HEK293 (cell line): ENCODE measurements at regions not wholly inside any gene's neighbourhood (a gene's known extent, or its start where the extent isn't known, plus 50 kb on each side); places are given as distances from the start of the nearest gene placed in this dataset.

Experiments used
- CTCF ChIA-PET: fragments of 350-600 bp; formaldehyde crosslinking; extraction: SDS; loops from one replicate; lab custom pipeline; 2021; ENCODE audit warnings: antibody characterized with exemption; lab: Yijun Ruan, JAX
- POLR2A ChIA-PET: fragments of 300-600 bp; formaldehyde crosslinking; extraction: SDS; loops from one replicate; lab custom pipeline; 2020; ENCODE audit warnings: antibody characterized with exemption, inconsistent platforms; lab: Yijun Ruan, JAX
- H3K27ac ChIP-seq: fragments of 200-500 bp; sonication (Bioruptor generic); 2 replicates; pipeline ENCODE4 v1.5.1; 2014; ENCODE audit warnings: low read depth, low read length, control low read depth, inconsistent platforms; ENCODE audit errors: extremely low read depth
- H3K36me3 ChIP-seq, 2 experiments: fragments of 200-500 bp in 1 of 2; sonication (Bioruptor generic) in 1 of 2; 1 replicate in 1 of 2; 2 replicates in 1 of 2; pipeline ENCODE4 v1.5.1; 2014 to 2017; ENCODE audit warnings: inconsistent platforms in 2 of 2, low read length in 2 of 2; ENCODE audit not compliant: control insufficient read depth in 2 of 2, insufficient read depth in 1 of 2
- H3K4me1 ChIP-seq: fragments of 200-500 bp; sonication (Bioruptor generic); 2 replicates; pipeline ENCODE4 v1.5.1; 2014; ENCODE audit warnings: mild to moderate bottlenecking, low read length, inconsistent platforms; ENCODE audit not compliant: control insufficient read depth, insufficient read depth
- H3K4me3 ChIP-seq: 2 replicates; pipeline ENCODE4 v1.5.1; 2011; ENCODE audit warnings: low read depth, mild to moderate bottlenecking, control low read depth, low read length, moderate library complexity
- H3K9me3 ChIP-seq: fragments of 200-500 bp; sonication (Bioruptor generic); 2 replicates; pipeline ENCODE4 v1.5.1; 2014; ENCODE audit warnings: low read depth, low read length, inconsistent platforms; ENCODE audit not compliant: control insufficient read depth, insufficient read depth
- HOXA7 ChIP-seq: sonication (generic); formaldehyde crosslinking; IDR thresholded peaks from 2 replicates; pipeline ENCODE4 v1.8.1; 2022; ENCODE audit warnings: missing genetic modification reagents, borderline replicate concordance
- IKZF3 ChIP-seq: fragments of 450-650 bp; IDR thresholded peaks from 2 replicates; pipeline ENCODE4 v1.5.0; 2018; ENCODE audit warnings: missing biosample characterization, mild to moderate bottlenecking, missing genetic modification characterization, moderate library complexity
- PRDM1 ChIP-seq: fragments of 450-650 bp; formaldehyde crosslinking; IDR thresholded peaks from 2 replicates; pipeline ENCODE4; 2016; ENCODE audit warnings: missing biosample characterization, missing genetic modification characterization
- SP7 ChIP-seq: fragments of 450-650 bp; formaldehyde crosslinking; IDR thresholded peaks from 2 replicates; pipeline ENCODE4 v1.5.1; 2016; ENCODE audit warnings: missing biosample characterization, missing genetic modification characterization
- ZBTB7A ChIP-seq: fragments of 450-650 bp; formaldehyde crosslinking; IDR thresholded peaks from 2 replicates; pipeline ENCODE4 v1.5.1; 2016; ENCODE audit warnings: low read depth, missing biosample characterization, missing genetic modification characterization
- ZFP69B ChIP-seq: fragments of 450-650 bp; formaldehyde crosslinking; IDR thresholded peaks from 2 replicates; pipeline ENCODE4 v1.5.1; 2016; ENCODE audit warnings: missing biosample characterization, missing genetic modification characterization
- ZNF10 ChIP-seq: fragments of 450-650 bp; formaldehyde crosslinking; IDR thresholded peaks from 2 replicates; pipeline ENCODE4 v1.5.1; 2017; ENCODE audit warnings: missing biosample characterization, missing genetic modification characterization
- ZNF133 ChIP-seq: fragments of 450-650 bp; formaldehyde crosslinking; IDR thresholded peaks from 2 replicates; pipeline ENCODE4 v1.5.1; 2016; ENCODE audit warnings: missing biosample characterization, missing genetic modification characterization
- ZNF184 ChIP-seq: fragments of 450-650 bp; IDR thresholded peaks from 2 replicates; pipeline ENCODE4 v1.5.1; 2018; ENCODE audit warnings: missing biosample characterization, mild to moderate bottlenecking, missing genetic modification characterization
- ZNF24 ChIP-seq: fragments of 450-650 bp; formaldehyde crosslinking; IDR thresholded peaks from 2 replicates; pipeline ENCODE4 v1.5.1; 2016; ENCODE audit warnings: missing biosample characterization, missing genetic modification characterization
- ZNF426 ChIP-seq: fragments of 450-650 bp; formaldehyde crosslinking; IDR thresholded peaks from 2 replicates; pipeline ENCODE4 v1.5.1; 2017; ENCODE audit warnings: missing biosample characterization, missing genetic modification characterization, mild to moderate bottlenecking, inconsistent platforms, moderate library complexity
- ZNF544 ChIP-seq: fragments of 450-650 bp; formaldehyde crosslinking; IDR thresholded peaks from 2 replicates; pipeline ENCODE4 v1.5.0; 2017; ENCODE audit warnings: missing biosample characterization, missing genetic modification characterization
- ZNF585B ChIP-seq: fragments of 450-650 bp; formaldehyde crosslinking; IDR thresholded peaks from 2 replicates; pipeline ENCODE4 v1.5.1; 2016; ENCODE audit warnings: missing biosample characterization, missing genetic modification characterization
- ZNF621 ChIP-seq: fragments of 450-650 bp; formaldehyde crosslinking; IDR thresholded peaks from 2 replicates; pipeline ENCODE4 v1.5.1; 2017; ENCODE audit warnings: missing biosample characterization, missing genetic modification characterization
- ZNF768 ChIP-seq: fragments of 450-650 bp; formaldehyde crosslinking; IDR thresholded peaks from 2 replicates; pipeline ENCODE4 v1.5.1; 2018; ENCODE audit warnings: missing biosample characterization, mild to moderate bottlenecking, missing genetic modification characterization
- ZNF792 ChIP-seq: fragments of 450-650 bp; formaldehyde crosslinking; IDR thresholded peaks from 2 replicates; pipeline ENCODE4 v1.5.1; 2016; ENCODE audit warnings: missing biosample characterization, missing genetic modification characterization
- ZNF843 ChIP-seq: fragments of 450-650 bp; formaldehyde crosslinking; IDR thresholded peaks from 2 replicates; pipeline ENCODE4 v1.5.1; 2016; ENCODE audit warnings: missing biosample characterization, missing genetic modification characterization
- ZSCAN30 ChIP-seq: fragments of 450-650 bp; IDR thresholded peaks from 2 replicates; pipeline ENCODE4 v1.5.1; 2018; ENCODE audit warnings: missing biosample characterization, mild to moderate bottlenecking, missing genetic modification characterization, moderate library complexity
- TF ChIP-seq, protein P1 (sequence below): fragments of 450-650 bp; formaldehyde crosslinking; IDR thresholded peaks from 2 replicates; pipeline ENCODE4 v1.5.1; 2016; ENCODE audit warnings: missing biosample characterization, missing genetic modification characterization
- TF ChIP-seq, protein P2 (sequence below): fragments of 450-650 bp; formaldehyde crosslinking; IDR thresholded peaks from 2 replicates; pipeline ENCODE4 v1.5.1; 2016; ENCODE audit warnings: missing biosample characterization, missing genetic modification characterization
- TF ChIP-seq, protein P3 (sequence below): fragments of 450-650 bp; formaldehyde crosslinking; IDR thresholded peaks from 2 replicates; pipeline ENCODE4 v1.5.1; 2017; ENCODE audit warnings: missing biosample characterization, missing genetic modification characterization
- TF ChIP-seq, protein P4 (sequence below): fragments of 450-650 bp; formaldehyde crosslinking; IDR thresholded peaks from 2 replicates; pipeline ENCODE4 v1.5.1; 2016; ENCODE audit warnings: missing biosample characterization, missing genetic modification characterization

DNA sequence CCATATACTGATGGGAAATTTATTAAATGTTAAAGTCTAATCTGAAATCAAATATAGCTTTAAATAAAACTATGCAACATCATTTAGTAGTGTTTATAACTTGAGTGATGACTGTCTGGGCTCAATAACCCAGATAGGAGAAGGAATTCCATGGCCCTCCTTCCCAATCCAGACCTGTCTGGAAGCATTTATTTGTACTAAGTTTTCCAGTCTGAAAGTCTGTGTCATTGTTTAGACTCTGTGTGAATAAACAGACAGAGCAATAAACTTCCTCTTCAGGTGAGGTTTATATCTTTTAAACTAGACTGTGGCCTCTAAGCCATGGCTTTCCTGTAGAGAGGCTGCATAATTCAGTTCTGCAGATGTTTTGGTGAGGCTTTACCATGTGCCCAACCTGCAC, 176.4 kb downstream of the SOX4 start:
- TF ChIP-seq ZSCAN30 (0 out of 2 replicates have a peak, but pooled peaks have one; percentile 26), ZNF843 (tag by site-specific recombination) (no peak), HOXA7 (no peak)
- TF ChIP-seq, protein P1, sequence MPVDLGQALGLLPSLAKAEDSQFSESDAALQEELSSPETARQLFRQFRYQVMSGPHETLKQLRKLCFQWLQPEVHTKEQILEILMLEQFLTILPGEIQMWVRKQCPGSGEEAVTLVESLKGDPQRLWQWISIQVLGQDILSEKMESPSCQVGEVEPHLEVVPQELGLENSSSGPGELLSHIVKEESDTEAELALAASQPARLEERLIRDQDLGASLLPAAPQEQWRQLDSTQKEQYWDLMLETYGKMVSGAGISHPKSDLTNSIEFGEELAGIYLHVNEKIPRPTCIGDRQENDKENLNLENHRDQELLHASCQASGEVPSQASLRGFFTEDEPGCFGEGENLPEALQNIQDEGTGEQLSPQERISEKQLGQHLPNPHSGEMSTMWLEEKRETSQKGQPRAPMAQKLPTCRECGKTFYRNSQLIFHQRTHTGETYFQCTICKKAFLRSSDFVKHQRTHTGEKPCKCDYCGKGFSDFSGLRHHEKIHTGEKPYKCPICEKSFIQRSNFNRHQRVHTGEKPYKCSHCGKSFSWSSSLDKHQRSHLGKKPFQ = no peak
- TF ChIP-seq, protein P2, sequence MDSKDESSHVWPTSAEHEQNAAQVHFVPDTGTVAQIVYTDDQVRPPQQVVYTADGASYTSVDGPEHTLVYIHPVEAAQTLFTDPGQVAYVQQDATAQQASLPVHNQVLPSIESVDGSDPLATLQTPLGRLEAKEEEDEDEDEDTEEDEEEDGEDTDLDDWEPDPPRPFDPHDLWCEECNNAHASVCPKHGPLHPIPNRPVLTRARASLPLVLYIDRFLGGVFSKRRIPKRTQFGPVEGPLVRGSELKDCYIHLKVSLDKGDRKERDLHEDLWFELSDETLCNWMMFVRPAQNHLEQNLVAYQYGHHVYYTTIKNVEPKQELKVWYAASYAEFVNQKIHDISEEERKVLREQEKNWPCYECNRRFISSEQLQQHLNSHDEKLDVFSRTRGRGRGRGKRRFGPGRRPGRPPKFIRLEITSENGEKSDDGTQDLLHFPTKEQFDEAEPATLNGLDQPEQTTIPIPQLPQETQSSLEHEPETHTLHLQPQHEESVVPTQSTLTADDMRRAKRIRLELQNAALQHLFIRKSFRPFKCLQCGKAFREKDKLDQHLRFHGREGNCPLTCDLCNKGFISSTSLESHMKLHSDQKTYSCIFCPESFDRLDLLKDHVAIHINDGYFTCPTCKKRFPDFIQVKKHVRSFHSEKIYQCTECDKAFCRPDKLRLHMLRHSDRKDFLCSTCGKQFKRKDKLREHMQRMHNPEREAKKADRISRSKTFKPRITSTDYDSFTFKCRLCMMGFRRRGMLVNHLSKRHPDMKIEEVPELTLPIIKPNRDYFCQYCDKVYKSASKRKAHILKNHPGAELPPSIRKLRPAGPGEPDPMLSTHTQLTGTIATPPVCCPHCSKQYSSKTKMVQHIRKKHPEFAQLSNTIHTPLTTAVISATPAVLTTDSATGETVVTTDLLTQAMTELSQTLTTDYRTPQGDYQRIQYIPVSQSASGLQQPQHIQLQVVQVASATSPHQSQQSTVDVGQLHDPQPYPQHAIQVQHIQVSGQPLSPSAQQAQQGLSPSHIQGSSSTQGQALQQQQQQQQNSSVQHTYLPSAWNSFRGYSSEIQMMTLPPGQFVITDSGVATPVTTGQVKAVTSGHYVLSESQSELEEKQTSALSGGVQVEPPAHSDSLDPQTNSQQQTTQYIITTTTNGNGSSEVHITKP = no peak
- TF ChIP-seq, protein P3, sequence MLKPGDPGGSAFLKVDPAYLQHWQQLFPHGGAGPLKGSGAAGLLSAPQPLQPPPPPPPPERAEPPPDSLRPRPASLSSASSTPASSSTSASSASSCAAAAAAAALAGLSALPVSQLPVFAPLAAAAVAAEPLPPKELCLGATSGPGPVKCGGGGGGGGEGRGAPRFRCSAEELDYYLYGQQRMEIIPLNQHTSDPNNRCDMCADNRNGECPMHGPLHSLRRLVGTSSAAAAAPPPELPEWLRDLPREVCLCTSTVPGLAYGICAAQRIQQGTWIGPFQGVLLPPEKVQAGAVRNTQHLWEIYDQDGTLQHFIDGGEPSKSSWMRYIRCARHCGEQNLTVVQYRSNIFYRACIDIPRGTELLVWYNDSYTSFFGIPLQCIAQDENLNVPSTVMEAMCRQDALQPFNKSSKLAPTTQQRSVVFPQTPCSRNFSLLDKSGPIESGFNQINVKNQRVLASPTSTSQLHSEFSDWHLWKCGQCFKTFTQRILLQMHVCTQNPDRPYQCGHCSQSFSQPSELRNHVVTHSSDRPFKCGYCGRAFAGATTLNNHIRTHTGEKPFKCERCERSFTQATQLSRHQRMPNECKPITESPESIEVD (tag by site-specific recombination) = 0 out of 2 replicates have a peak, but pooled peaks have one; percentile 24
- H3K4me1 ChIP-seq = peaks cover 39% of the 10 kb centered on the region
- no peaks in the 10 kb centered on the region for H3K36me3 ChIP-seq
- H3K27ac ChIP-seq = peak overlapping the region; percentile 85
- CTCF ChIA-PET = interaction anchor here (0.7 to 1.7 kb wide), 4 partner anchors 11 to 181 kb away, joined by 3 to 5 read pairs (median 3); no protein-coding TSS in a partner anchor
- no peak overlapping the region for H3K4me3 ChIP-seq
- H3K9me3 ChIP-seq = no peaks in the 10 kb centered on the region
- POLR2A ChIA-PET = interaction anchor here (0.8 to 2.4 kb wide), 9 partner anchors 10 to 184 kb away, joined by 3 to 30 read pairs (median 4); partner anchors contain the start of gene SOX4

DNA sequence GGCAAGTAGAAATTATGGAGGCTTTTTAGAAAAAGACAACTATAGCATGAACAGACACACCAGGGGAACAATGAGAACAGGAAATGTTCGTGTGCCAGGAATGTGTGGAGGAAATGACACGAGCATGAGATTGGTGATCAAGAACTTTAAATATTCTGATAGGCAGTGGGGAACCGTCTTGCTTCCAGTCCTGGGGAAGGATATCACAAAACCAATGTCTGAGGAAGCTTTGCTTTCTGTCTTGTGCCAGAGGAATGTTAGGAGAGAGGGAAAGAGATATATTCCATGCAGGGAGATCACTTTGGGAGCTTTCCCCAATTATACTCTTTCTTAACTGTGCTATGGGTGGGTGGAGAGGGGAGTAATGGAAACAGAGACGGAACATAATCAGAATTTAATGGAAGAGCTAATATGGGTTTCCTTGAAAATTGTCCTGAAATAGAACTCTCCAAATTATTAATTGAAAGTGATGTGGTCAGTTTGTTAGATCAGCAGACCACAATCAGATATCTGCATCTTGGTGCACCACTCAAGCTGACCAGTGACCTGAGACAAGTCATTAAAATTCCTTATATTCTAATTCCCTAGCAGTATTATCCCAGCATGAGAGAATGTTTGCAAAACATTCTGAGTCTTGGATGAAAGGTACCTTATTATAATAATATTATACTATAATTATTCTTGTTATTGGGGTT, 178.2 kb downstream of the SOX4 start:
- CTCF ChIA-PET = no interaction called here
- H3K4me1 ChIP-seq = peaks cover 39% of the 10 kb centered on the region
- TF ChIP-seq ZNF426 (no peak), ZNF133 (peak; percentile 84), IKZF3 (tag by site-specific recombination) (peak; percentile 55; the same call in 1 of the 2 replicates)

DNA sequence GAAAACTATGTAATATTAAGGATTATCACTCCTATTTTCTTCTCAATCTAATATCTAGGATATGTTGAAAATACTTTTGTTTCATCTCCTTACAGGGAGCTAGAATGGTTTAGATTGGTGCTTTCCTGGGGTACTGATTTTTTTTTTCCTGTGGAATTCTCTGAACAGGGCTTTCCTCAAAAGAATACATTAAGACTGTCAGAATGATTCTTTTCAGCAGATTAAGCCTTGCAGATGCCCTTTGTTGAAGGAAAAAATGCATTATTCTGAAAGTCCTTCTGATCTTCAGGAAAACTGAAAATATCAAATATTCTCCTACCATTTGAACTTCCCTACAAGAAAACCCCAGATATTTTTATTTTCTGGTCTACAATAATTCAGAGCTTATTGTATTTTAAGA, 178.9 kb downstream of the SOX4 start:
- TF ChIP-seq, protein P4, sequence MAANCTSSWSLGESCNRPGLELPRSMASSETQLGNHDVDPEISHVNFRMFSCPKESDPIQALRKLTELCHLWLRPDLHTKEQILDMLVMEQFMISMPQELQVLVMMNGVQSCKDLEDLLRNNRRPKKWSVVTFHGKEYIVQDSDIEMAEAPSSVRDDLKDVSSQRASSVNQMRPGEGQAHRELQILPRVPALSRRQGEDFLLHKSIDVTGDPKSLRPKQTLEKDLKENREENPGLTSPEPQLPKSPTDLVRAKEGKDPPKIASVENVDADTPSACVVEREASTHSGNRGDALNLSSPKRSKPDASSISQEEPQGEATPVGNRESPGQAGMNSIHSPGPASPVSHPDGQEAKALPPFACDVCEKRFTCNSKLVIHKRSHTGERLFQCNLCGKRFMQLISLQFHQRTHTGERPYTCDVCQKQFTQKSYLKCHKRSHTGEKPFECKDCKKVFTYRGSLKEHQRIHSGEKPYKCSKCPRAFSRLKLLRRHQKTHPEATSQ (tag by site-specific recombination) = no peak
- TF ChIP-seq ZNF792 (tag by site-specific recombination) = no peak
- TF ChIP-seq SP7 (tag by site-specific recombination) = no peak
- TF ChIP-seq ZFP69B (tag by site-specific recombination) = no peak
- TF ChIP-seq ZNF843 (tag by site-specific recombination) = no peak
- no peak for TF ChIP-seq ZNF621 (tag by site-specific recombination)
- no peak for TF ChIP-seq ZBTB7A
- TF ChIP-seq ZNF585B (tag by site-specific recombination) = no peak
- no peak for TF ChIP-seq ZNF24 (tag by site-specific recombination)
- no peak for TF ChIP-seq ZNF10 (tag by site-specific recombination)
- TF ChIP-seq ZNF184 (tag by site-specific recombination) = no peak
- no peak for TF ChIP-seq ZNF544 (tag by site-specific recombination)
- no peak for TF ChIP-seq ZNF768 (tag by site-specific recombination)
- TF ChIP-seq PRDM1 (tag by site-specific recombination) = no peak
- Histone ChIP-seq H3K4me1 (peaks cover 39% of the 10 kb centered on the region), H3K27ac (no peak overlapping the region), H3K4me3 (no peak overlapping the region), H3K36me3 (no peaks in the 10 kb centered on the region), H3K9me3 (no peaks in the 10 kb centered on the region)
- ChIA-PET CTCF (interaction anchor here (1.0 kb wide), 1 partner anchor 20 kb away, joined by 4 read pairs; no protein-coding TSS in a partner anchor), POLR2A (interaction anchor here (0.5 to 0.8 kb wide), 2 partner anchors 15 to 179 kb away, joined by 4 to 6 read pairs; partner anchors contain the start of gene SOX4)

More for the DNA sequence above, 178.2 kb downstream of the SOX4 start:
- Histone ChIP-seq H3K9me3 (no peaks in the 10 kb centered on the region), H3K4me3 (no peak overlapping the region), H3K36me3 (no peaks in the 10 kb centered on the region), H3K27ac (no peak overlapping the region)
- POLR2A ChIA-PET = interaction anchor here (0.5 to 0.8 kb wide), 2 partner anchors 14 to 178 kb away, joined by 4 to 6 read pairs; partner anchors contain the start of gene SOX4
